Mesothelial cell of epicardium (in vitro differentiated cells): ENCODE measurements at regions not wholly inside any gene's neighbourhood (a gene's known extent, or its start where the extent isn't known, plus 50 kb on each side); places are given as distances from the start of the nearest gene placed in this dataset.

Experiments
- DNase-seq, 2 experiments: peaks; one replicate each; pipeline ENCODE4 v3.0.0; 2021; ENCODE audit warnings: low spot score in 2 of 2; ENCODE audit not compliant: unreplicated experiment in 2 of 2
- H3K27ac Mint-ChIP-seq: 2 replicates; pipeline ENCODE4 v1.8.0; 2021; ENCODE audit warnings: mixed read lengths
- H3K27me3 Mint-ChIP-seq: 2 replicates; pipeline ENCODE4 v1.8.0; 2021; ENCODE audit warnings: low read depth, mixed read lengths
- H3K36me3 Mint-ChIP-seq: 2 replicates; pipeline ENCODE4 v1.8.0; 2021; ENCODE audit warnings: mixed read lengths
- H3K4me1 Mint-ChIP-seq: 2 replicates; pipeline ENCODE4 v1.8.0; 2021; ENCODE audit warnings: mixed read lengths
- H3K4me3 Mint-ChIP-seq: 2 replicates; pipeline ENCODE4 v1.8.0; 2021; ENCODE audit warnings: mild to moderate bottlenecking, moderate library complexity, mixed read lengths
- H3K9me3 Mint-ChIP-seq: 2 replicates; pipeline ENCODE4 v1.8.0; 2021; ENCODE audit warnings: mixed read lengths
- TF ChIP-seq, protein P1 (sequence below): fragments of 200-600 bp; sonication (generic); IDR thresholded peaks from one replicate; pipeline ENCODE4 v1.5.0; 2021; ENCODE audit warnings: antibody characterized with exemption; ENCODE audit not compliant: unreplicated experiment

DNA sequence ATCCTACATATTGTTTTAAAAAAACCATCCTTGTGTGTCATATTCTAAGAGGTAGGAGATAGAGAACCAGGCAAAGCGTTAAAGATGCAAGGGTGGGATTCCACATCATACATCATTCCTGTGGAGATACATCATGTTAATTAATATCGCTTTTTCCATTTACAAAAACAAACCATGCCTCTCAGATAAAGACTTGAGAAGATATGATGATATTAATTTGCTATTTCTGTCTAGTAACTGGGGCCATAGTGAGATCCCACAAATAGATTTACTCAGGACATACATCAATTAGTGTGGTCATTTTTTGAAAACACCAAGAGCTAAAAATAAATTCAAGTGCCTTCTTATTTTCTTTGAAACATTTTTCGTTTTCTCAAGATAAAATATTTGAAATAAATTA, 165.4 kb upstream of the TARS1 start:
- no peak overlapping the region for H3K27ac Mint-ChIP-seq

GRCh38 chr5:33275921-33276627, 164.7 kb upstream of the TARS1 start:
- Mint-ChIP-seq H3K36me3 (no peaks in the 10 kb centered on the region), H3K4me1 (peaks cover 35% of the 10 kb centered on the region), H3K4me3 (no peak overlapping the region), H3K9me3 (peaks cover 5% of the 10 kb centered on the region), H3K27me3 (peaks cover 6% of the 10 kb centered on the region), H3K27ac (no peak overlapping the region)
- TF ChIP-seq, protein P1, sequence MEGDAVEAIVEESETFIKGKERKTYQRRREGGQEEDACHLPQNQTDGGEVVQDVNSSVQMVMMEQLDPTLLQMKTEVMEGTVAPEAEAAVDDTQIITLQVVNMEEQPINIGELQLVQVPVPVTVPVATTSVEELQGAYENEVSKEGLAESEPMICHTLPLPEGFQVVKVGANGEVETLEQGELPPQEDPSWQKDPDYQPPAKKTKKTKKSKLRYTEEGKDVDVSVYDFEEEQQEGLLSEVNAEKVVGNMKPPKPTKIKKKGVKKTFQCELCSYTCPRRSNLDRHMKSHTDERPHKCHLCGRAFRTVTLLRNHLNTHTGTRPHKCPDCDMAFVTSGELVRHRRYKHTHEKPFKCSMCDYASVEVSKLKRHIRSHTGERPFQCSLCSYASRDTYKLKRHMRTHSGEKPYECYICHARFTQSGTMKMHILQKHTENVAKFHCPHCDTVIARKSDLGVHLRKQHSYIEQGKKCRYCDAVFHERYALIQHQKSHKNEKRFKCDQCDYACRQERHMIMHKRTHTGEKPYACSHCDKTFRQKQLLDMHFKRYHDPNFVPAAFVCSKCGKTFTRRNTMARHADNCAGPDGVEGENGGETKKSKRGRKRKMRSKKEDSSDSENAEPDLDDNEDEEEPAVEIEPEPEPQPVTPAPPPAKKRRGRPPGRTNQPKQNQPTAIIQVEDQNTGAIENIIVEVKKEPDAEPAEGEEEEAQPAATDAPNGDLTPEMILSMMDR: no peak
- DNase-seq: no peak

More for the DNA sequence above, 165.4 kb upstream of the TARS1 start:
- no peaks in the 10 kb centered on the region for H3K36me3 Mint-ChIP-seq
- peaks cover 5% of the 10 kb centered on the region for H3K9me3 Mint-ChIP-seq
- H3K27me3 Mint-ChIP-seq: peaks cover 6% of the 10 kb centered on the region
- peaks cover 37% of the 10 kb centered on the region for H3K4me1 Mint-ChIP-seq
- TF ChIP-seq, protein P1: no peak
- H3K4me3 Mint-ChIP-seq: no peak overlapping the region
- no peak for DNase-seq

DNA sequence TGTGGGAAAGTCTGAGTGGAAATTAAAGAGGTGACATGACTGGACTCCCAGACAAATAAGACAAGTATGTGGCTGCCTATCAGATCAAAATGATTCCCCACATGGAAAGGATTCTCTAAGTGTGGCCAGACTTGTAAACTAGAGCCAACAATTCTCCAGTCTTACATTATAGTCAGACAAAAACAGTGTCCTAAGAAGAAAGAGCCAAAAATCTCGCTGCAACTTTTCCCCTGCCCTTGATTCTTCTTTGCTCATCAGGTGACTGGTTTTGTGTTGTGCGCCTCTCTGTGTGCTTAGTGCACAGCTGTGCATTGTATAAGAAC, 164.2 kb upstream of the TARS1 start:
- TF ChIP-seq, protein P1: no peak
- peak overlapping the region; percentile 47 for H3K27ac Mint-ChIP-seq
- peaks cover 40% of the 10 kb centered on the region for H3K4me1 Mint-ChIP-seq
- no peaks in the 10 kb centered on the region for H3K36me3 Mint-ChIP-seq
- no peak for DNase-seq
- H3K9me3 Mint-ChIP-seq: peaks cover 5% of the 10 kb centered on the region
- H3K27me3 Mint-ChIP-seq: peaks cover 6% of the 10 kb centered on the region
- H3K4me3 Mint-ChIP-seq: no peak overlapping the region

GRCh38 chr5:33277061-33277650, 163.6 kb upstream of the TARS1 start:
- H3K36me3 Mint-ChIP-seq: no peaks in the 10 kb centered on the region
- TF ChIP-seq, protein P1: no peak
- H3K27ac Mint-ChIP-seq: peak overlapping the region; percentile 47
- H3K4me3 Mint-ChIP-seq: no peak overlapping the region
- DNase-seq: no peak
- H3K4me1 Mint-ChIP-seq: peaks cover 42% of the 10 kb centered on the region
- peaks cover 5% of the 10 kb centered on the region for H3K9me3 Mint-ChIP-seq
- H3K27me3 Mint-ChIP-seq: peaks cover 6% of the 10 kb centered on the region

- no peak overlapping the region for H3K27ac Mint-ChIP-seq
- no peak for DNase-seq
- no peaks in the 10 kb centered on the region for H3K36me3 Mint-ChIP-seq
- peaks cover 23% of the 10 kb centered on the region for H3K27me3 Mint-ChIP-seq
- H3K4me3 Mint-ChIP-seq: no peak overlapping the region
- peaks cover 40% of the 10 kb centered on the region for H3K4me1 Mint-ChIP-seq
- peaks cover 5% of the 10 kb centered on the region for H3K9me3 Mint-ChIP-seq
- TF ChIP-seq, protein P1: no peak
Measured at GRCh38 chr5:33281431-33281843, 159.3 kb upstream of the TARS1 start.
